GM12874 (cell line): ENCODE measurements at regions not wholly inside any gene's neighbourhood (a gene's known extent, or its start where the extent isn't known, plus 50 kb on each side); places are given as distances from the start of the nearest gene placed in this dataset.

Experiments
- CTCF ChIP-seq: IDR thresholded peaks from 2 replicates; pipeline ENCODE4 v1.5.1; 2011; ENCODE audit warnings: low read depth, mild to moderate bottlenecking, control low read depth, low read length, moderate library complexity; ENCODE audit not compliant: insufficient read depth

- no peak for TF ChIP-seq CTCF
Observed at GRCh38 chr13:34567597-34567996, 374.5 kb upstream of the NBEA start.

GRCh38 chr13:34570698-34571353 lies 371.2 kb upstream of the NBEA start:
- TF ChIP-seq CTCF, result no peak

GRCh38 chr13:34571716-34572115 lies 370.4 kb upstream of the NBEA start:
- no peak for TF ChIP-seq CTCF

GRCh38 chr13:34577051-34577450 lies 365.0 kb upstream of the NBEA start:
- TF ChIP-seq CTCF, result no peak

GRCh38 chr13:34578471-34578870 lies 363.6 kb upstream of the NBEA start:
- no peak for TF ChIP-seq CTCF

GRCh38 chr13:34578917-34579316 lies 363.2 kb upstream of the NBEA start:
- TF ChIP-seq CTCF, result no peak

- TF ChIP-seq CTCF, result no peak
Observed at GRCh38 chr13:34583181-34583580, 358.9 kb upstream of the NBEA start.

GRCh38 chr13:34587576-34587975 lies 354.5 kb upstream of the NBEA start:
- no peak for TF ChIP-seq CTCF
